ENCODE measurements at regions not wholly inside any gene's neighbourhood (a gene's known extent, or its start where the extent isn't known, plus 50 kb on each side); places are given as distances from the start of the nearest gene placed in this dataset.
"Not testable (repeated sequence)": the region's sequence is repeated elsewhere in the genome, so short reads cannot be mapped to it uniquely, and the experiment has no call there.

- Histone ChIP-seq H3K36me3 (ENCODE audit: control insufficient read depth, insufficient read depth, low read length) (no peaks in the 10 kb centered on the region), H3K4me3 (ENCODE audit: low read length) (no peak overlapping the region), H3K27ac (ENCODE audit: low read length) (no peak overlapping the region), H3K27me3 (ENCODE audit: control insufficient read depth, insufficient read depth, low read length) (peaks cover 3% of the 10 kb centered on the region), H3K4me1 (ENCODE audit: control insufficient read depth, insufficient read depth, low read length) (peaks cover 9% of the 10 kb centered on the region), H3K9me3 (replicated peaks; ENCODE audit: control insufficient read depth, low read depth, low read length) (peaks cover 6% of the 10 kb centered on the region)
- WGBS (ENCODE audit: insufficient coverage) = no CpG with 5 or more reads among the region's 4 CpGs
- no peak for DNase-seq
Observed at GRCh38 chr2:217353591-217353990, 493.7 kb upstream of the TNP1 start.

GRCh38 chr2:217351378-217351777, 491.5 kb upstream of the TNP1 start:
- Histone ChIP-seq H3K36me3 (ENCODE audit: control insufficient read depth, insufficient read depth, low read length) (no peaks in the 10 kb centered on the region), H3K27ac (ENCODE audit: low read length) (no peak overlapping the region), H3K27me3 (ENCODE audit: control insufficient read depth, insufficient read depth, low read length) (peaks cover 3% of the 10 kb centered on the region), H3K9me3 (replicated peaks; ENCODE audit: control insufficient read depth, low read depth, low read length) (peaks cover 6% of the 10 kb centered on the region), H3K4me3 (ENCODE audit: low read length) (no peak overlapping the region), H3K4me1 (ENCODE audit: control insufficient read depth, insufficient read depth, low read length) (peaks cover 5% of the 10 kb centered on the region)
- no peak for DNase-seq
- 88% methylated on average over 5 of the region's 5 CpGs for WGBS (ENCODE audit: insufficient coverage)

- Histone ChIP-seq H3K27me3 (ENCODE audit: control insufficient read depth, insufficient read depth, low read length) (peaks cover 2% of the 10 kb centered on the region), H3K9me3 (replicated peaks; ENCODE audit: control insufficient read depth, low read depth, low read length) (peaks cover 6% of the 10 kb centered on the region), H3K27ac (ENCODE audit: low read length) (no peak overlapping the region), H3K4me1 (ENCODE audit: control insufficient read depth, insufficient read depth, low read length) (no peaks in the 10 kb centered on the region), H3K4me3 (ENCODE audit: low read length) (no peak overlapping the region), H3K36me3 (ENCODE audit: control insufficient read depth, insufficient read depth, low read length) (no peaks in the 10 kb centered on the region)
- DNase-seq = no peak
- no CpG with 5 or more reads among the region's 1 CpG for WGBS (ENCODE audit: insufficient coverage)
Observed at GRCh38 chr2:217349251-217349650, 489.4 kb upstream of the TNP1 start.

- H3K27ac ChIP-seq (ENCODE audit: low read length) = not testable (repeated sequence)
Observed at GRCh38 chr2:217347630-217348029, 487.8 kb upstream of the TNP1 start.

GRCh38 chr2:217346043-217346442, 486.2 kb upstream of the TNP1 start:
- not testable (repeated sequence) for DNase-seq; H3K9me3 ChIP-seq (replicated peaks; ENCODE audit: control insufficient read depth, low read depth, low read length); H3K27me3 ChIP-seq (ENCODE audit: control insufficient read depth, insufficient read depth, low read length); H3K27ac ChIP-seq (ENCODE audit: low read length); H3K4me3 ChIP-seq (ENCODE audit: low read length); H3K36me3 ChIP-seq (ENCODE audit: control insufficient read depth, insufficient read depth, low read length); H3K4me1 ChIP-seq (ENCODE audit: control insufficient read depth, insufficient read depth, low read length)
- whole genome bisulfite sequencing (ENCODE audit: insufficient coverage) = no CpG with 5 or more reads among the region's 1 CpG

More at GRCh38 chr2:217347630-217348029, 487.8 kb upstream of the TNP1 start:
- not testable (repeated sequence) for H3K4me1 ChIP-seq (ENCODE audit: control insufficient read depth, insufficient read depth, low read length); H3K4me3 ChIP-seq (ENCODE audit: low read length); H3K27me3 ChIP-seq (ENCODE audit: control insufficient read depth, insufficient read depth, low read length); H3K9me3 ChIP-seq (replicated peaks; ENCODE audit: control insufficient read depth, low read depth, low read length); H3K36me3 ChIP-seq (ENCODE audit: control insufficient read depth, insufficient read depth, low read length); DNase-seq
- no CpG with 5 or more reads among the region's 3 CpGs for WGBS (ENCODE audit: insufficient coverage)

- no peak for DNase-seq
- Histone ChIP-seq H3K36me3 (ENCODE audit: control insufficient read depth, insufficient read depth, low read length) (no peaks in the 10 kb centered on the region), H3K27ac (ENCODE audit: low read length) (no peak overlapping the region), H3K4me3 (ENCODE audit: low read length) (no peak overlapping the region), H3K27me3 (ENCODE audit: control insufficient read depth, insufficient read depth, low read length) (no peaks in the 10 kb centered on the region), H3K4me1 (ENCODE audit: control insufficient read depth, insufficient read depth, low read length) (no peaks in the 10 kb centered on the region), H3K9me3 (replicated peaks; ENCODE audit: control insufficient read depth, low read depth, low read length) (no peaks in the 10 kb centered on the region)
- WGBS (ENCODE audit: insufficient coverage) = no CpG with 5 or more reads among the region's 1 CpG
Observed at GRCh38 chr2:217340899-217341298, 481.0 kb upstream of the TNP1 start.

- no peak for DNase-seq
- H3K4me3 ChIP-seq (ENCODE audit: low read length) = no peak overlapping the region
- H3K9me3 ChIP-seq (replicated peaks; ENCODE audit: control insufficient read depth, low read depth, low read length) = no peaks in the 10 kb centered on the region
- H3K36me3 ChIP-seq (ENCODE audit: control insufficient read depth, insufficient read depth, low read length) = no peaks in the 10 kb centered on the region
- no peak overlapping the region for H3K27ac ChIP-seq (ENCODE audit: low read length)
- no peaks in the 10 kb centered on the region for H3K27me3 ChIP-seq (ENCODE audit: control insufficient read depth, insufficient read depth, low read length)
- H3K4me1 ChIP-seq (ENCODE audit: control insufficient read depth, insufficient read depth, low read length) = no peaks in the 10 kb centered on the region
Observed at GRCh38 chr2:217340176-217340575, 480.3 kb upstream of the TNP1 start.

GRCh38 chr2:217339753-217340152, 479.9 kb upstream of the TNP1 start:
- Histone ChIP-seq H3K27me3 (ENCODE audit: control insufficient read depth, insufficient read depth, low read length) (no peaks in the 10 kb centered on the region), H3K27ac (ENCODE audit: low read length) (no peak overlapping the region), H3K4me3 (ENCODE audit: low read length) (no peak overlapping the region), H3K36me3 (ENCODE audit: control insufficient read depth, insufficient read depth, low read length) (no peaks in the 10 kb centered on the region), H3K9me3 (replicated peaks; ENCODE audit: control insufficient read depth, low read depth, low read length) (no peaks in the 10 kb centered on the region), H3K4me1 (ENCODE audit: control insufficient read depth, insufficient read depth, low read length) (no peaks in the 10 kb centered on the region)
- WGBS (ENCODE audit: insufficient coverage) = no CpG with 5 or more reads among the region's 5 CpGs
- no peak for DNase-seq

- H3K4me1 ChIP-seq (ENCODE audit: control insufficient read depth, insufficient read depth, low read length) = no peaks in the 10 kb centered on the region
- peak; percentile 65 for DNase-seq
Observed at GRCh38 chr2:217338306-217338916, 478.5 kb upstream of the TNP1 start.

GRCh38 chr2:217337771-217338170, 477.9 kb upstream of the TNP1 start:
- Histone ChIP-seq H3K4me3 (ENCODE audit: low read length) (no peak overlapping the region), H3K27me3 (ENCODE audit: control insufficient read depth, insufficient read depth, low read length) (no peaks in the 10 kb centered on the region), H3K36me3 (ENCODE audit: control insufficient read depth, insufficient read depth, low read length) (no peaks in the 10 kb centered on the region), H3K9me3 (replicated peaks; ENCODE audit: control insufficient read depth, low read depth, low read length) (no peaks in the 10 kb centered on the region), H3K27ac (ENCODE audit: low read length) (no peak overlapping the region), H3K4me1 (ENCODE audit: control insufficient read depth, insufficient read depth, low read length) (peaks cover 5% of the 10 kb centered on the region)
- no peak for DNase-seq
- no CpG with 5 or more reads among the region's 3 CpGs for WGBS (ENCODE audit: insufficient coverage)

More at GRCh38 chr2:217338306-217338916, 478.5 kb upstream of the TNP1 start:
- WGBS (ENCODE audit: insufficient coverage) = no CpG with 5 or more reads among the region's 4 CpGs
- Histone ChIP-seq H3K4me3 (ENCODE audit: low read length) (no peak overlapping the region), H3K36me3 (ENCODE audit: control insufficient read depth, insufficient read depth, low read length) (no peaks in the 10 kb centered on the region), H3K27me3 (ENCODE audit: control insufficient read depth, insufficient read depth, low read length) (no peaks in the 10 kb centered on the region), H3K27ac (ENCODE audit: low read length) (no peak overlapping the region), H3K9me3 (replicated peaks; ENCODE audit: control insufficient read depth, low read depth, low read length) (no peaks in the 10 kb centered on the region)

GRCh38 chr2:217336694-217337093, 476.8 kb upstream of the TNP1 start:
- H3K27ac ChIP-seq (ENCODE audit: low read length) = no peak overlapping the region
- H3K9me3 ChIP-seq (replicated peaks; ENCODE audit: control insufficient read depth, low read depth, low read length) = no peaks in the 10 kb centered on the region
- H3K36me3 ChIP-seq (ENCODE audit: control insufficient read depth, insufficient read depth, low read length) = no peaks in the 10 kb centered on the region
- H3K4me1 ChIP-seq (ENCODE audit: control insufficient read depth, insufficient read depth, low read length) = peaks cover 9% of the 10 kb centered on the region
- no peak for DNase-seq
- 89% methylated on average over 3 of the region's 4 CpGs for WGBS (ENCODE audit: insufficient coverage)
- H3K27me3 ChIP-seq (ENCODE audit: control insufficient read depth, insufficient read depth, low read length) = no peaks in the 10 kb centered on the region
- no peak overlapping the region for H3K4me3 ChIP-seq (ENCODE audit: low read length)

All from muscle of leg (tissue), 3 donors.